Upper lobe of left lung (tissue), 6 donors: ENCODE measurements at regions not wholly inside any gene's neighbourhood (a gene's known extent, or its start where the extent isn't known, plus 50 kb on each side); places are given as distances from the start of the nearest gene placed in this dataset.

ENCODE experiments used
- ATAC-seq, 2 donors: fragments of 200-7000 bp; cut with Tn5 transposase; one replicate each; pipeline ENCODE4 v1.9.1; 2022; ENCODE audit warnings: mild to moderate bottlenecking in 2 of 2, moderate library complexity in 2 of 2; ENCODE audit not compliant: low FRiP score in 2 of 2
- DNase-seq, 2 donors: peaks; one replicate each; pipeline ENCODE4 v3.0.0-alpha.2; 2019 to 2020
- H3K27ac ChIP-seq, 4 donors: fragments of 200-600 bp; sonication (generic); one replicate each; pipeline ENCODE4 v1.5.1; 2016 to 2019
- H3K27me3 ChIP-seq, 4 donors: fragments of 200-600 bp; sonication (generic); one replicate each; pipeline ENCODE4 v1.5.1; 2017 to 2019
- H3K36me3 ChIP-seq, 4 donors: fragments of 200-600 bp; sonication (generic); one replicate each; pipeline ENCODE4 v1.5.1; 2016 to 2019
- H3K4me1 ChIP-seq, 4 donors: fragments of 200-600 bp; sonication (generic); one replicate each; pipeline ENCODE4 v1.5.1; 2018 to 2019
- H3K4me3 ChIP-seq, 4 donors: fragments of 200-600 bp; sonication (generic); one replicate each; pipeline ENCODE4 v1.5.1; 2017 to 2019; ENCODE audit warnings: mild to moderate bottlenecking in 2 of 4, moderate library complexity in 1 of 4
- H3K9me3 ChIP-seq, 4 donors: fragments of 200-600 bp; sonication (generic); one replicate each; pipeline ENCODE4 v1.5.1; 2018 to 2019
- EP300 ChIP-seq, 4 donors: sonication (generic); formaldehyde crosslinking; IDR thresholded peaks; one replicate each; pipeline ENCODE4 v1.5.1; 2017; ENCODE audit warnings: antibody characterized with exemption in 4 of 4, control low read depth in 2 of 4
- POLR2A ChIP-seq, 4 donors: fragments of 450-650 bp; IDR thresholded peaks; one replicate each; pipeline ENCODE4 v1.5.1; 2016 to 2017; ENCODE audit warnings: antibody characterized with exemption in 4 of 4, mild to moderate bottlenecking in 2 of 4
- POLR2AphosphoS5 ChIP-seq, 2 donors: sonication (generic); formaldehyde crosslinking; IDR thresholded peaks; one replicate each; pipeline ENCODE4 v1.5.1; 2017; ENCODE audit warnings: antibody characterized with exemption in 2 of 2
- WGBS, 2 donors: methylation state at CpG; one replicate each; pipeline ENCODE4 v1.1.5; 2017 to 2018; 5-methylcytosine and 5-hydroxymethylcytosine counted together
- TF ChIP-seq, protein P1 (sequence below), 6 experiments: fragments of 450-650 bp in 4 of 6; fragments of 200-600 bp in 2 of 6; sonication (generic) in 2 of 6; IDR thresholded peaks; one replicate each; pipeline ENCODE4 v1.5.1; 2016 to 2019; ENCODE audit warnings: antibody characterized with exemption in 6 of 6
- donor health status: DM: no; HTN: no; CAD: no; lungs with moderate emphysema.
- donor health status: DM: no; HTN: yes; CAD: no; lungs with severe emphysema.

DNA sequence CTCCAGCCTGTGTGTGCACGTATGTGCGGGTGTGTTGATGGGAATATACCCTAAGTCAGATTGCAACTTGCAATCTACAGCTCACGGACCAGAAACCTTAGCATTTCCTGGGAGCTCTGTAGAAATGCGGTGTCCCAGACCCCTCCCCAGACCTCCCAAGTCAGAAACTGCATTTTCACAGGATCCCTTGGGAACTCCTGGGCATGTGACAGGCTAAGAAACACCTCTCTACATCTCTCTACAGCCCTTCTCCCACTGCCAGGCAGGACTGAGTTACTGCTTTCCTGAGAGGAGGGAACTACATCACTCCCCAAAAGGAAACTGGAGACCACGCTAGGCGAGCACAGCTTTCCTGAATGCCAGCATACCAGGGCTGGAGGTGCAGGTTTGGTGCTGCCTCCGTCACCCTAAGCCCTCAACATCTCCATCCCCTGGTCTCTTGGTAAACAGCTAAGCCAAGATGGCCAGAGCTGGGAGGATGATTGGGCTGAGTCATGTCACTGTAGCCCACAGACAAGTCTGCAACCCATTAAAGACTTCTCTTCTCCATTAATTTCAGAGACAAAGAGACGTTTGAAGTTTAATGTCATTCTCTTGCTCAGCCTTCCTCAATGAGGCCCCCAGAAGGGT lies 194.4 kb downstream of the BMP7 start:
- H3K36me3 ChIP-seq: no peaks in the 10 kb centered on the region
- H3K9me3 ChIP-seq: no peaks in the 10 kb centered on the region
- DNase-seq (no peak), ATAC-seq (no peak)
- no peak overlapping the region for H3K27ac ChIP-seq
- H3K27me3 ChIP-seq: no peaks in the 10 kb centered on the region
- 28 to 31% methylated on average over 8 of the region's 8 CpGs for WGBS, 2 donors
- no peaks in the 10 kb centered on the region for H3K4me1 ChIP-seq
- no peak overlapping the region for H3K4me3 ChIP-seq
- TF ChIP-seq EP300 (IDR thresholded peaks at IDR 0.05) (no peak), POLR2A (IDR thresholded peaks at IDR 0.05) (no peak), POLR2AphosphoS5 (IDR thresholded peaks at IDR 0.05) (no peak)
- TF ChIP-seq, protein P1, sequence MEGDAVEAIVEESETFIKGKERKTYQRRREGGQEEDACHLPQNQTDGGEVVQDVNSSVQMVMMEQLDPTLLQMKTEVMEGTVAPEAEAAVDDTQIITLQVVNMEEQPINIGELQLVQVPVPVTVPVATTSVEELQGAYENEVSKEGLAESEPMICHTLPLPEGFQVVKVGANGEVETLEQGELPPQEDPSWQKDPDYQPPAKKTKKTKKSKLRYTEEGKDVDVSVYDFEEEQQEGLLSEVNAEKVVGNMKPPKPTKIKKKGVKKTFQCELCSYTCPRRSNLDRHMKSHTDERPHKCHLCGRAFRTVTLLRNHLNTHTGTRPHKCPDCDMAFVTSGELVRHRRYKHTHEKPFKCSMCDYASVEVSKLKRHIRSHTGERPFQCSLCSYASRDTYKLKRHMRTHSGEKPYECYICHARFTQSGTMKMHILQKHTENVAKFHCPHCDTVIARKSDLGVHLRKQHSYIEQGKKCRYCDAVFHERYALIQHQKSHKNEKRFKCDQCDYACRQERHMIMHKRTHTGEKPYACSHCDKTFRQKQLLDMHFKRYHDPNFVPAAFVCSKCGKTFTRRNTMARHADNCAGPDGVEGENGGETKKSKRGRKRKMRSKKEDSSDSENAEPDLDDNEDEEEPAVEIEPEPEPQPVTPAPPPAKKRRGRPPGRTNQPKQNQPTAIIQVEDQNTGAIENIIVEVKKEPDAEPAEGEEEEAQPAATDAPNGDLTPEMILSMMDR (IDR thresholded peaks at IDR 0.05): no peak

- no peaks in the 10 kb centered on the region for H3K4me1 ChIP-seq
- H3K27me3 ChIP-seq: no peaks in the 10 kb centered on the region
- no peak overlapping the region for H3K4me3 ChIP-seq
- ATAC-seq (no peak), DNase-seq (no peak)
- H3K9me3 ChIP-seq: peaks cover 0 to 13% (median 3%) of the 10 kb centered on the region in 4 donors
- no peak overlapping the region for H3K27ac ChIP-seq
- H3K36me3 ChIP-seq: no peaks in the 10 kb centered on the region
- 69 to 73% methylated on average over 8 of the region's 8 CpGs for WGBS, 2 donors
- TF ChIP-seq POLR2A (IDR thresholded peaks at IDR 0.05) (no peak), EP300 (IDR thresholded peaks at IDR 0.05) (no peak), POLR2AphosphoS5 (IDR thresholded peaks at IDR 0.05) (no peak)
- TF ChIP-seq, protein P1 (IDR thresholded peaks at IDR 0.05): no peak
Observed at GRCh38 chr20:57073402-57073801, 193.0 kb downstream of the BMP7 start.

GRCh38 chr20:57074386-57074785 lies 192.1 kb downstream of the BMP7 start:
- TF ChIP-seq POLR2A (IDR thresholded peaks at IDR 0.05): no peak
- TF ChIP-seq POLR2AphosphoS5 (IDR thresholded peaks at IDR 0.05): no peak
- TF ChIP-seq, protein P1 (IDR thresholded peaks at IDR 0.05): no peak
- TF ChIP-seq EP300 (IDR thresholded peaks at IDR 0.05): no peak
- 70 to 87% methylated on average over 9 to 12 of the region's 12 CpGs for WGBS, 2 donors
- no peak for ATAC-seq

DNA sequence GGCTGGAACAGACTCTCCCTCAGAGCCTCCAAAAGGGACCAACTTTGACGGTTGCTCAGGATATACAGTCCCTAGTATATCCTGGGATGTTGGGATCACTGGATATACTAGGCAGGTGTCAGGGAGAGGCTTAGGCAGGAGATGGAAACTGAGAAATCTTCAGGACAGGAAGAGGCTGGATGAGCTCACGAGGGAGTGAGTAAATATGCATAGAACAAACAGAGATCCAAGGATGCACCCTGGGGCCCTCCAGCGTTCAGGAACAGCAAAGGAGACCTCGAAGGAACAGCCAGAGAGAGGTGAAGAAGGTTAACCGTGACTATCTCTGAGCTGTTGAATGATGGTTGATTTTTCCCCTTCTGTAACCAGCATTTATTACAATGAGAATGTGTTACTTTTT lies 191.3 kb downstream of the BMP7 start:
- Histone ChIP-seq H3K27ac (no peak overlapping the region), H3K4me1 (no peaks in the 10 kb centered on the region), H3K36me3 (no peaks in the 10 kb centered on the region), H3K4me3 (no peak overlapping the region), H3K27me3 (no peaks in the 10 kb centered on the region), H3K9me3 (peaks cover 8 to 30% (median 15%) of the 10 kb centered on the region in 4 donors)
- DNase-seq (no peak), ATAC-seq (no peak)
- TF ChIP-seq EP300 (IDR thresholded peaks at IDR 0.05) (no peak), POLR2AphosphoS5 (IDR thresholded peaks at IDR 0.05) (no peak), POLR2A (IDR thresholded peaks at IDR 0.05) (no peak)
- TF ChIP-seq, protein P1 (IDR thresholded peaks at IDR 0.05): no peak
- 70 to 80% methylated on average over 5 of the region's 5 CpGs for WGBS, 2 donors

More at GRCh38 chr20:57074386-57074785, 192.1 kb downstream of the BMP7 start:
- no peak overlapping the region for H3K27ac ChIP-seq
- H3K4me1 ChIP-seq: no peaks in the 10 kb centered on the region
- peak in 1 of 2 donors; percentile 46 for DNase-seq
- H3K36me3 ChIP-seq: no peaks in the 10 kb centered on the region
- peaks cover 6 to 22% (median 11%) of the 10 kb centered on the region in 4 donors for H3K9me3 ChIP-seq
- H3K27me3 ChIP-seq: no peaks in the 10 kb centered on the region
- no peak overlapping the region for H3K4me3 ChIP-seq

DNA sequence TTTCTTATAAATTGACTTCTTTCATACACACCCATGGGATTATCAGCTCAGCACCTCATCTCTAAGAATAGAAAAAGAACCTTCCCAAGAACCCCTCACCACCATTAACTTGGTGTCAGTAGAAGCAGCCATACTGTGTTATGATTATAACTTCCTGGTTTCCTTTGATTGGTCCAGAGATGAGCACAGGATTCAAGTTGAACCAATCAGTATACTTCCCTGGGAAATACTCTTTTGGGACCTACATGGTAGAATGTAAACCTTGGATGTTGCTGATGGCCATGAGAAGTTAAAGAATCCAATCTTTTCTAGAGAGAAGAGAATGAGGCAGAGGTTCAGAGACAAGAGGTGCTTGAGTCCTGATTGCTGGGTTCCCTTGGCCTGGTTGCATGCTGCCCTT lies 190.8 kb downstream of the BMP7 start:
- Histone ChIP-seq H3K27ac (no peak overlapping the region), H3K4me3 (no peak overlapping the region), H3K36me3 (no peaks in the 10 kb centered on the region), H3K27me3 (no peaks in the 10 kb centered on the region), H3K4me1 (no peaks in the 10 kb centered on the region), H3K9me3 (peaks cover 8 to 34% (median 15%) of the 10 kb centered on the region in 4 donors)
- no peak for TF ChIP-seq POLR2A (IDR thresholded peaks at IDR 0.05)
- TF ChIP-seq, protein P1 (IDR thresholded peaks at IDR 0.05): no peak
- TF ChIP-seq EP300 (IDR thresholded peaks at IDR 0.05): no peak
- no peak for TF ChIP-seq POLR2AphosphoS5 (IDR thresholded peaks at IDR 0.05)
- ATAC-seq (no peak), DNase-seq (no peak)
